ENCODE measurements at regions not wholly inside any gene's neighbourhood (a gene's known extent, or its start where the extent isn't known, plus 50 kb on each side); places are given as distances from the start of the nearest gene placed in this dataset.
"Not testable (repeated sequence)": the region's sequence is repeated elsewhere in the genome, so short reads cannot be mapped to it uniquely, and the experiment has no call there.

GRCh38 chr16:29605593-29606205 lies 57.3 kb upstream of the SPN start:
- H3K27ac ChIP-seq (ENCODE audit: insufficient read length, low read depth, low read length); H4K5ac ChIP-seq (ENCODE audit: insufficient read length, low read depth, low read length); H3T11ph ChIP-seq (ENCODE audit: low read length); H3K27ac Mint-ChIP-seq; H3K4me2 ChIP-seq (ENCODE audit: insufficient read depth, insufficient read length, low read length); H2BK120ac ChIP-seq (ENCODE audit: low read depth, low read length, poor library complexity, severe bottlenecking); H3K27me3 ChIP-seq (ENCODE audit: insufficient read depth, low read length); H2BK5ac ChIP-seq (ENCODE audit: insufficient read length, low read length); H2BK12ac ChIP-seq (ENCODE audit: insufficient read length, low read depth, low read length); H3K79me1 ChIP-seq (ENCODE audit: insufficient read depth, low read depth, low read length, poor library complexity, severe bottlenecking); DNase-seq; H3K4me3 Mint-ChIP-seq; H2AK5ac ChIP-seq (ENCODE audit: insufficient read length, low read length); H3K14ac ChIP-seq (ENCODE audit: insufficient read depth, low read length); H3K9me3 ChIP-seq (ENCODE audit: control insufficient read depth, low read depth, low read length); H3K4me1 ChIP-seq (ENCODE audit: insufficient read depth, low read length); H2BK20ac ChIP-seq (ENCODE audit: low read depth, low read length, poor library complexity, severe bottlenecking); H4K91ac ChIP-seq (ENCODE audit: insufficient read length, low read depth, low read length); H4K20me1 ChIP-seq (ENCODE audit: control insufficient read depth, insufficient read depth, insufficient read length); H4K8ac ChIP-seq (replicated peaks; ENCODE audit: insufficient read length, low read depth, low read length); H3K4ac ChIP-seq (ENCODE audit: low read depth, low read length); H3K23me2 ChIP-seq (ENCODE audit: insufficient read length, low read depth, low read length, poor library complexity, severe bottlenecking); H3K56ac ChIP-seq (ENCODE audit: insufficient read length, low read depth, low read length); H2BK15ac ChIP-seq (ENCODE audit: low read depth, low read length); H3K18ac ChIP-seq (ENCODE audit: insufficient read length, low read depth, low read length); H3K23ac ChIP-seq (ENCODE audit: insufficient read length, low read depth, low read length); H3K9ac ChIP-seq (ENCODE audit: extremely low read depth, insufficient read length, low read length); H3K27me3 Mint-ChIP-seq (ENCODE audit: low read depth); H2AFZ ChIP-seq (ENCODE audit: low read length); H3K9me3 Mint-ChIP-seq: not testable (repeated sequence)
- peaks cover 28 to 36% of the 10 kb centered on the region in 2 experiments for H3K4me1 Mint-ChIP-seq
- H3K36me3 Mint-ChIP-seq (ENCODE audit: insufficient read depth in 1 of 3, low read depth in 3 of 3): peaks cover 5 to 19% (median 7%) of the 10 kb centered on the region in 3 experiments; a peak in 4 of 7 replicates
- peaks cover 14% of the 10 kb centered on the region; the same call in 1 of the 2 replicates for H3K79me2 ChIP-seq (ENCODE audit: insufficient read depth, low read length)
- no CpG with 5 or more reads among the region's 16 CpGs for WGBS (ENCODE audit: extremely low coverage, insufficient read length, low lambda C conversion rate)

DNA sequence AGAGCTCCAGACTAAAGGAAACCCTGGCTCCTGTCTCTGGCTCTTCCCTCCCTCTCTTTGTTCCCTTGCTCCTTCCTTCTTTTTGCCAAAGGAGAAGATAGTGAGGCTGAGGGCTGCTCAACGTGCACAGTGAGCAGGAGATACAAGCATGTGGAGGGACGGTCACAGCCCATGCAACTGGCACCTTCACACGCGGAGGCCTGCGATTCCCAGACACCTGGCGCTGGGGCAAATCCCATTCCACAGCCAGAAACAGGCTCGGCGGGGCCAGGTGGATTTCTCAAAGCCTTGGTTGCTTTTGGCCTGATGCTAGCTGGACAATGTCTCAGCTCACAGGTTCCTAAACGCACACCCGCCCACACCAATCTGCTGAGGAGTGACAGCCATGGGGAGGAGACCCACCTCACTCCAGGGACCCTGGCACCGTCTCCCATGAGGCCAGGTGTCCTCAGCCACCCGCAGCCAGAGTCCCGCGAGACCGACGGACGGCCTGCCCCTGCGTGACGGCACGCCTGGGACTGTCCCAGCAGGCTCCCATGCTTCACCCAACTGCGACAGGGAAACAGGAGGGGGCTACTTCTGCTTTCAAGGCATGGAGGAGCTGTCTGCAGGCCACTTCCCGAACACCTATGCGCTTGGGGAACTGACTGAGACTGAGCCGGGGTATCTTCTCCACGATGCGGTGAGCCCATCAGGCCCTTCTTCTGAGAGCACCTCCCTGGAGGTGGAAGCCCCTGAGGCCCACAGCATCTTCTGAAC lies 56.2 kb upstream of the SPN start:
- not testable (repeated sequence) for H3K27ac ChIP-seq (ENCODE audit: insufficient read length, low read depth, low read length); H3K23ac ChIP-seq (ENCODE audit: insufficient read length, low read depth, low read length); DNase-seq; H3K9me3 Mint-ChIP-seq; H3K18ac ChIP-seq (ENCODE audit: insufficient read length, low read depth, low read length); H3K23me2 ChIP-seq (ENCODE audit: insufficient read length, low read depth, low read length, poor library complexity, severe bottlenecking); H2BK20ac ChIP-seq (ENCODE audit: low read depth, low read length, poor library complexity, severe bottlenecking); H2BK15ac ChIP-seq (ENCODE audit: low read depth, low read length); H2AFZ ChIP-seq (ENCODE audit: low read length); H3K4me1 ChIP-seq (ENCODE audit: insufficient read depth, low read length); H4K20me1 ChIP-seq (ENCODE audit: control insufficient read depth, insufficient read depth, insufficient read length); H2BK5ac ChIP-seq (ENCODE audit: insufficient read length, low read length); H3K14ac ChIP-seq (ENCODE audit: insufficient read depth, low read length); H3K79me1 ChIP-seq (ENCODE audit: insufficient read depth, low read depth, low read length, poor library complexity, severe bottlenecking); H4K91ac ChIP-seq (ENCODE audit: insufficient read length, low read depth, low read length); H3K9ac ChIP-seq (ENCODE audit: extremely low read depth, insufficient read length, low read length); H3K9me3 ChIP-seq (ENCODE audit: control insufficient read depth, low read depth, low read length); H3K4ac ChIP-seq (ENCODE audit: low read depth, low read length); H3K56ac ChIP-seq (ENCODE audit: insufficient read length, low read depth, low read length); H3T11ph ChIP-seq (ENCODE audit: low read length); H2AK5ac ChIP-seq (ENCODE audit: insufficient read length, low read length); H3K27me3 Mint-ChIP-seq (ENCODE audit: low read depth); H2BK120ac ChIP-seq (ENCODE audit: low read depth, low read length, poor library complexity, severe bottlenecking); H3K4me3 Mint-ChIP-seq; H3K27ac Mint-ChIP-seq; H4K5ac ChIP-seq (ENCODE audit: insufficient read length, low read depth, low read length); H4K8ac ChIP-seq (replicated peaks; ENCODE audit: insufficient read length, low read depth, low read length); H3K27me3 ChIP-seq (ENCODE audit: insufficient read depth, low read length); H3K4me2 ChIP-seq (ENCODE audit: insufficient read depth, insufficient read length, low read length); H2BK12ac ChIP-seq (ENCODE audit: insufficient read length, low read depth, low read length)
- Mint-ChIP-seq H3K4me1 (peaks cover 30 to 38% of the 10 kb centered on the region in 2 experiments), H3K36me3 (ENCODE audit: insufficient read depth in 1 of 3, low read depth in 3 of 3) (peaks cover 5 to 25% (median 11%) of the 10 kb centered on the region in 3 experiments; a peak in 5 of 7 replicates)
- peaks cover 21% of the 10 kb centered on the region; the same call in 1 of the 2 replicates for H3K79me2 ChIP-seq (ENCODE audit: insufficient read depth, low read length)
- WGBS (ENCODE audit: extremely low coverage, insufficient read length, low lambda C conversion rate): no CpG with 5 or more reads among the region's 26 CpGs
